ENCODE measurements at regions not wholly inside any gene's neighbourhood (a gene's known extent, or its start where the extent isn't known, plus 50 kb on each side); places are given as distances from the start of the nearest gene placed in this dataset.

GRCh38 chr21:41023936-41024335 is 144.0 kb upstream of the BACE2 start:
- H3K9ac ChIP-seq (ENCODE audit: insufficient read depth, low read depth, low read length), result no peak overlapping the region
- no peaks in the 10 kb centered on the region for H3K27me3 ChIP-seq (ENCODE audit: control insufficient read depth in 1 of 2, insufficient read depth in 2 of 2, low read length in 2 of 2)
- DNase-seq (ENCODE audit: low spot score) (no peak), ATAC-seq (no peak), FAIRE-seq (no peak)
- in situ Hi-C loops (cut with HindIII; ENCODE audit: extremely low pct_ligation_motif_present, low pct_unique_long_range_greater_than_20kb), result no loop called here
- POLR2A ChIA-PET, result no interaction called here
- H3K4me2 ChIP-seq (ENCODE audit: low read depth, low read length), result no peak overlapping the region
- H3K9me3 ChIP-seq (ENCODE audit: low read length), result no peaks in the 10 kb centered on the region; the same call in 1 of the 2 replicates
- no peak overlapping the region for H3K4me3 ChIP-seq (replicated peaks in 1 of 3; ENCODE audit: insufficient read depth in 1 of 3, low read depth in 2 of 3, low read length in 3 of 3)
- H4K20me1 ChIP-seq (ENCODE audit: insufficient read depth, low read length), result no peaks in the 10 kb centered on the region
- no peaks in the 10 kb centered on the region for H3K4me1 ChIP-seq (ENCODE audit: insufficient read depth, low read length)
- no peaks in the 10 kb centered on the region for H3K36me3 ChIP-seq (replicated peaks in 1 of 2; ENCODE audit: control insufficient read depth in 1 of 2, insufficient read depth in 2 of 2, low read length in 2 of 2)
- intact Hi-C loops (cut with micrococcal nuclease; ENCODE audit: unreplicated experiment), result no loop called here
- H2AFZ ChIP-seq (ENCODE audit: low read length), result no peak overlapping the region
- CTCF ChIA-PET (ENCODE audit: low intra/inter-chr PET ratio, low total read pairs), result no interaction called here
- H3K27ac ChIP-seq (ENCODE audit: extremely low read length, insufficient read depth, low read length), result no peak overlapping the region
- 10% methylated on average over 7 of the region's 7 CpGs for WGBS (ENCODE audit: low lambda C conversion rate)
- no peaks in the 10 kb centered on the region for H3K79me2 ChIP-seq (ENCODE audit: insufficient read depth, low read length)
- no TSS peak for BruUV-seq (replicated peaks)
- no peak for TF ChIP-seq SPEN (CRISPR knock-in tag; IDR thresholded peaks at IDR 0.05; ENCODE audit: low read depth)
- no peak for TF ChIP-seq SALL1 (CRISPR knock-in tag; IDR thresholded peaks at IDR 0.05)
- no peak for TF ChIP-seq ZNF570 (CRISPR knock-in tag; IDR thresholded peaks at IDR 0.05; ENCODE audit: borderline replicate concordance)
- no peak for TF ChIP-seq ZFP1 (CRISPR knock-in tag; IDR thresholded peaks at IDR 0.05)
- no peak for TF ChIP-seq HMG20A (CRISPR knock-in tag; IDR thresholded peaks at IDR 0.05; ENCODE audit: borderline replicate concordance)
- TF ChIP-seq ZNF121 (CRISPR knock-in tag; IDR thresholded peaks at IDR 0.05), result no peak
- TF ChIP-seq DNMT1 (CRISPR knock-in tag; IDR thresholded peaks at IDR 0.05), result no peak
- TF ChIP-seq ZNF225 (CRISPR knock-in tag; IDR thresholded peaks at IDR 0.05), result no peak
- TF ChIP-seq MLXIP (CRISPR knock-in tag; IDR thresholded peaks at IDR 0.05; ENCODE audit: borderline replicate concordance), result no peak
- no peak for TF ChIP-seq ZNF549 (CRISPR knock-in tag; IDR thresholded peaks at IDR 0.05)
- TF ChIP-seq ZNF800 (CRISPR knock-in tag; IDR thresholded peaks at IDR 0.05), result no peak
- no peak for TF ChIP-seq TAF15 (IDR thresholded peaks at IDR 0.05; ENCODE audit: low read depth, low read length, poor library complexity, severe bottlenecking)
- no peak for TF ChIP-seq ZNF687 (CRISPR knock-in tag; IDR thresholded peaks at IDR 0.05)
- no peak for TF ChIP-seq MNT (IDR thresholded peaks at IDR 0.05)

All from HepG2 (cell line).